Activated T-cell treated with anti-CD3 and anti-CD28 coated beads, Interleukin-2, amount 50 U/mL, for 4 hours (primary cell): ENCODE measurements at regions not wholly inside any gene's neighbourhood (a gene's known extent, or its start where the extent isn't known, plus 50 kb on each side); places are given as distances from the start of the nearest gene placed in this dataset.

Experiments used
- ATAC-seq, 2 donors: fragments of 200-7000 bp; cut with Tn5 transposase; one replicate each; pipeline ENCODE4 v1.10.0; 2021
- DNase-seq: peaks from one replicate; pipeline ENCODE4 v3.0.0-alpha.2; 2020
- H3K27me3 Mint-ChIP-seq: one replicate; pipeline ENCODE4 v1.8.0; 2021; ENCODE audit warnings: low read depth, mixed read lengths
- H3K36me3 Mint-ChIP-seq: one replicate; pipeline ENCODE4 v1.8.0; 2022; ENCODE audit warnings: mixed read lengths; ENCODE audit not compliant: insufficient read depth
- H3K4me1 Mint-ChIP-seq: one replicate; pipeline ENCODE4 v1.8.0; 2021; ENCODE audit warnings: low read depth, mixed read lengths
- H3K4me3 Mint-ChIP-seq: one replicate; pipeline ENCODE4 v1.8.0; 2021; ENCODE audit warnings: mild to moderate bottlenecking, moderate library complexity, mixed read lengths
- H3K9me3 Mint-ChIP-seq: one replicate; pipeline ENCODE4 v1.8.0; 2021; ENCODE audit warnings: mixed read lengths

- Mint-ChIP-seq H3K4me3 (no peak overlapping the region), H3K27me3 (no peaks in the 10 kb centered on the region), H3K9me3 (peaks cover 4% of the 10 kb centered on the region)
Observed at GRCh38 chr5:167880420-167880819, 411.0 kb upstream of the WWC1 start.

GRCh38 chr5:167881041-167881440, 410.4 kb upstream of the WWC1 start:
- no peak for DNase-seq
- peaks cover 4% of the 10 kb centered on the region for H3K9me3 Mint-ChIP-seq
- no peaks in the 10 kb centered on the region for H3K36me3 Mint-ChIP-seq
- H3K4me1 Mint-ChIP-seq, result no peaks in the 10 kb centered on the region
- no peaks in the 10 kb centered on the region for H3K27me3 Mint-ChIP-seq
- H3K4me3 Mint-ChIP-seq, result no peak overlapping the region
- ATAC-seq, result no peak

More at GRCh38 chr5:167880420-167880819, 411.0 kb upstream of the WWC1 start:
- Mint-ChIP-seq H3K4me1 (no peaks in the 10 kb centered on the region), H3K36me3 (no peaks in the 10 kb centered on the region)
- no peak for ATAC-seq
- no peak for DNase-seq

GRCh38 chr5:167886196-167886595, 405.2 kb upstream of the WWC1 start:
- H3K4me1 Mint-ChIP-seq, result no peaks in the 10 kb centered on the region
- no peaks in the 10 kb centered on the region for H3K27me3 Mint-ChIP-seq
- DNase-seq (no peak), ATAC-seq (no peak)
- no peak overlapping the region for H3K4me3 Mint-ChIP-seq
- H3K9me3 Mint-ChIP-seq, result peaks cover 2% of the 10 kb centered on the region
- H3K36me3 Mint-ChIP-seq, result no peaks in the 10 kb centered on the region

- Mint-ChIP-seq H3K9me3 (no peaks in the 10 kb centered on the region), H3K4me3 (no peak overlapping the region), H3K4me1 (no peaks in the 10 kb centered on the region), H3K36me3 (no peaks in the 10 kb centered on the region), H3K27me3 (no peaks in the 10 kb centered on the region)
- DNase-seq (no peak), ATAC-seq (no peak)
Observed at GRCh38 chr5:167888393-167888792, 403.1 kb upstream of the WWC1 start.

- Mint-ChIP-seq H3K9me3 (no peaks in the 10 kb centered on the region), H3K27me3 (no peaks in the 10 kb centered on the region), H3K4me1 (no peaks in the 10 kb centered on the region), H3K36me3 (no peaks in the 10 kb centered on the region), H3K4me3 (no peak overlapping the region)
- ATAC-seq, result no peak
- no peak for DNase-seq
Observed at GRCh38 chr5:167889276-167889675, 402.2 kb upstream of the WWC1 start.

GRCh38 chr5:167892352-167893115, 398.9 kb upstream of the WWC1 start:
- no peaks in the 10 kb centered on the region for H3K27me3 Mint-ChIP-seq
- no peak overlapping the region for H3K4me3 Mint-ChIP-seq
- no peaks in the 10 kb centered on the region for H3K4me1 Mint-ChIP-seq
- H3K36me3 Mint-ChIP-seq, result no peaks in the 10 kb centered on the region
- ATAC-seq, result no peak
- no peak for DNase-seq
- H3K9me3 Mint-ChIP-seq, result no peaks in the 10 kb centered on the region

- Mint-ChIP-seq H3K27me3 (no peaks in the 10 kb centered on the region), H3K4me1 (no peaks in the 10 kb centered on the region), H3K36me3 (no peaks in the 10 kb centered on the region), H3K9me3 (no peaks in the 10 kb centered on the region), H3K4me3 (no peak overlapping the region)
- DNase-seq, result no peak
- ATAC-seq, result no peak
Observed at GRCh38 chr5:167893271-167893670, 398.2 kb upstream of the WWC1 start.

GRCh38 chr5:167894631-167895472, 396.6 kb upstream of the WWC1 start:
- ATAC-seq (no peak), DNase-seq (no peak)
- no peaks in the 10 kb centered on the region for H3K27me3 Mint-ChIP-seq
- no peaks in the 10 kb centered on the region for H3K36me3 Mint-ChIP-seq
- no peaks in the 10 kb centered on the region for H3K4me1 Mint-ChIP-seq
- H3K9me3 Mint-ChIP-seq, result no peaks in the 10 kb centered on the region
- H3K4me3 Mint-ChIP-seq, result no peak overlapping the region

- Mint-ChIP-seq H3K4me3 (no peak overlapping the region), H3K27me3 (no peaks in the 10 kb centered on the region), H3K9me3 (no peaks in the 10 kb centered on the region), H3K36me3 (no peaks in the 10 kb centered on the region), H3K4me1 (no peaks in the 10 kb centered on the region)
- ATAC-seq (no peak), DNase-seq (no peak)
Observed at GRCh38 chr5:167895899-167896659, 395.4 kb upstream of the WWC1 start.

- ATAC-seq (no peak), DNase-seq (no peak)
- no peaks in the 10 kb centered on the region for H3K36me3 Mint-ChIP-seq
- no peaks in the 10 kb centered on the region for H3K9me3 Mint-ChIP-seq
- H3K27me3 Mint-ChIP-seq, result no peaks in the 10 kb centered on the region
- no peak overlapping the region for H3K4me3 Mint-ChIP-seq
- no peaks in the 10 kb centered on the region for H3K4me1 Mint-ChIP-seq
Observed at GRCh38 chr5:167896814-167897213, 394.6 kb upstream of the WWC1 start.

- no peak overlapping the region for H3K4me3 Mint-ChIP-seq
Observed at GRCh38 chr5:167897371-167897770, 394.1 kb upstream of the WWC1 start.

GRCh38 chr5:167898361-167899042, 392.9 kb upstream of the WWC1 start:
- Mint-ChIP-seq H3K9me3 (no peaks in the 10 kb centered on the region), H3K4me3 (no peak overlapping the region), H3K4me1 (no peaks in the 10 kb centered on the region), H3K36me3 (no peaks in the 10 kb centered on the region), H3K27me3 (no peaks in the 10 kb centered on the region)
- ATAC-seq (no peak), DNase-seq (no peak)

More at GRCh38 chr5:167897371-167897770, 394.1 kb upstream of the WWC1 start:
- Mint-ChIP-seq H3K36me3 (no peaks in the 10 kb centered on the region), H3K4me1 (no peaks in the 10 kb centered on the region), H3K9me3 (no peaks in the 10 kb centered on the region), H3K27me3 (no peaks in the 10 kb centered on the region)
- DNase-seq (no peak), ATAC-seq (no peak)

GRCh38 chr5:167899490-167900070, 391.9 kb upstream of the WWC1 start:
- no peaks in the 10 kb centered on the region for H3K9me3 Mint-ChIP-seq
- ATAC-seq (no peak), DNase-seq (no peak)
- no peak overlapping the region for H3K4me3 Mint-ChIP-seq
- H3K36me3 Mint-ChIP-seq, result no peaks in the 10 kb centered on the region
- no peaks in the 10 kb centered on the region for H3K4me1 Mint-ChIP-seq
- no peaks in the 10 kb centered on the region for H3K27me3 Mint-ChIP-seq
